B cell (primary cell): ENCODE measurements at regions not wholly inside any gene's neighbourhood (a gene's known extent, or its start where the extent isn't known, plus 50 kb on each side); places are given as distances from the start of the nearest gene placed in this dataset.

Experiments
- ATAC-seq: fragments of 200-7000 bp; cut with Tn5 transposase; one replicate; pipeline ENCODE4 v1.10.0; 2021; ENCODE audit warnings: low read depth, mild to moderate bottlenecking, moderate number of reproducible peaks, moderate library complexity
- CTCF ChIA-PET: fragments of 350-600 bp; sonication (Branson Sonifier 250); formaldehyde crosslinking; loops from one replicate; lab custom pipeline; 2021; ENCODE audit warnings: antibody characterized with exemption, inconsistent platforms; lab: Charles Lee
- POLR2A ChIA-PET: fragments of 350-600 bp; sonication (Branson Sonifier 250); formaldehyde crosslinking; loops from one replicate; lab custom pipeline; 2021; ENCODE audit warnings: antibody characterized with exemption; lab: Charles Lee
- DNase-seq: peaks from one replicate; pipeline ENCODE4 v3.0.0; 2013
- H2AFZ ChIP-seq: 2 replicates; pipeline ENCODE4 v1.6.1; 2012; ENCODE audit warnings: mild to moderate bottlenecking, low read depth, low read length; ENCODE audit not compliant: insufficient read depth, poor library complexity, severe bottlenecking
- H3K27ac ChIP-seq, 2 donors: 1 replicate in 1 of 2; 2 replicates in 1 of 2; pipeline ENCODE4 v1.5.1; 2012 to 2013; ENCODE audit warnings: low read length in 2 of 2, mild to moderate bottlenecking in 2 of 2, moderate library complexity in 1 of 2
- H3K27me3 ChIP-seq, 4 experiments: fragments of 200-600 bp in 1 of 4; sonication (generic) in 1 of 4; replicated peaks in 1 of 4; 1 replicate in 2 of 4; 2 replicates in 2 of 4; pipeline versions ENCODE4 v1.6.1 to v1.7.0; 2013 to 2016; ENCODE audit warnings: low read length in 3 of 4, mild to moderate bottlenecking in 2 of 4, mixed read lengths in 1 of 4, moderate library complexity in 1 of 4; ENCODE audit not compliant: insufficient read depth in 4 of 4, control insufficient read depth in 3 of 4; ENCODE audit errors: control extremely low read depth in 1 of 4
- H3K36me3 ChIP-seq, 2 experiments: replicated peaks in 1 of 2; 1 replicate in 1 of 2; 2 replicates in 1 of 2; pipeline versions ENCODE4 v1.6.1 to v1.7.1; 2013; ENCODE audit warnings: low read length in 1 of 2; ENCODE audit not compliant: insufficient read depth in 2 of 2, control insufficient read depth in 1 of 2; ENCODE audit errors: control extremely low read depth in 1 of 2, extremely low read depth in 1 of 2
- H3K4me1 ChIP-seq, 2 donors: fragments of 200-600 bp in 1 of 2; sonication (generic) in 1 of 2; 1 replicate in 1 of 2; 2 replicates in 1 of 2; pipeline versions ENCODE4 v1.5.1 to v1.6.1; 2013 to 2017; ENCODE audit warnings: low read length in 2 of 2; ENCODE audit not compliant: control insufficient read depth in 2 of 2, insufficient read depth in 2 of 2
- H3K4me2 ChIP-seq: replicated peaks from 2 replicates; pipeline ENCODE3; 2012; ENCODE audit warnings: mild to moderate bottlenecking, low read depth, low read length; ENCODE audit not compliant: poor library complexity, severe bottlenecking
- H3K4me3 ChIP-seq, 5 experiments: fragments of 200-600 bp in 1 of 5; sonication (generic) in 1 of 5; 1 replicate in 3 of 5; 2 replicates in 2 of 5; pipeline versions ENCODE4 v1.5.1 to v1.7.0; 2011 to 2016; ENCODE audit warnings: low read length in 4 of 5, mild to moderate bottlenecking in 4 of 5, low read depth in 2 of 5, control low read depth in 1 of 5, moderate library complexity in 1 of 5; ENCODE audit not compliant: insufficient read depth in 1 of 5; ENCODE audit errors: control extremely low read depth in 1 of 5, extremely low read depth in 1 of 5
- H3K79me2 ChIP-seq: fragments of 200-600 bp; sonication (generic); one replicate; pipeline ENCODE4 v1.6.0; 2016; ENCODE audit warnings: low read length; ENCODE audit not compliant: control insufficient read depth, insufficient read depth
- H3K9ac ChIP-seq: fragments of 200-600 bp; sonication (generic); 2 replicates; pipeline ENCODE4 v1.6.1; 2017; ENCODE audit warnings: mild to moderate bottlenecking, low read length, moderate library complexity
- H3K9me3 ChIP-seq, 3 donors: one replicate each; pipeline versions ENCODE4 v1.6.1 to v1.7.1; 2013; ENCODE audit warnings: low read length in 2 of 3; ENCODE audit not compliant: control insufficient read depth in 2 of 3, insufficient read depth in 1 of 3; ENCODE audit errors: control extremely low read depth in 1 of 3
- H4K20me1 ChIP-seq: 2 replicates; pipeline ENCODE4 v1.6.0; 2012; ENCODE audit warnings: mild to moderate bottlenecking, low read length; ENCODE audit not compliant: insufficient read depth, control insufficient read depth, poor library complexity, severe bottlenecking
- H3K27ac Mint-ChIP-seq: one replicate; pipeline ENCODE4 v1.8.0; 2021; ENCODE audit warnings: mixed read lengths
- H3K27me3 Mint-ChIP-seq: one replicate; pipeline ENCODE4 v1.8.0; 2021; ENCODE audit warnings: mixed read lengths
- H3K4me1 Mint-ChIP-seq: one replicate; pipeline ENCODE4 v1.8.0; 2021; ENCODE audit warnings: mixed read lengths
- H3K4me3 Mint-ChIP-seq: one replicate; pipeline ENCODE4 v1.8.0; 2021; ENCODE audit warnings: mixed read lengths
- H3K9me3 Mint-ChIP-seq: one replicate; pipeline ENCODE4 v1.8.0; 2022; ENCODE audit warnings: mixed read lengths; ENCODE audit not compliant: insufficient read depth
- CTCF ChIP-seq: fragments of 200-600 bp; IDR thresholded peaks from one replicate; pipeline ENCODE4 v1.8.0; 2022; ENCODE audit warnings: antibody characterized with exemption, mild to moderate bottlenecking
- EZH2 ChIP-seq: IDR thresholded peaks from 2 replicates; pipeline ENCODE4 v1.6.1; 2012; ENCODE audit warnings: borderline replicate concordance, low read depth, mild to moderate bottlenecking, moderate library complexity, low read length; ENCODE audit not compliant: insufficient read depth, poor library complexity, severe bottlenecking
- WGBS: methylation state at CpG from one replicate; pipeline ENCODE4 v1.1.5; 2013; ENCODE audit warnings: missing lambda C conversion rate; ENCODE audit not compliant: insufficient coverage; 5-methylcytosine and 5-hydroxymethylcytosine counted together
- intact Hi-C: fragments of 100-400 bp; cut with micrococcal nuclease; formaldehyde crosslinking; loops from one replicate; pipeline ENCODE4 v1.10.0; 2022

- Histone ChIP-seq H3K27ac (no peak overlapping the region), H3K36me3 (no peaks in the 10 kb centered on the region), H3K9ac (no peak overlapping the region), H3K4me1 (no peaks in the 10 kb centered on the region), H3K9me3 (peaks cover 1 to 7% (median 4%) of the 10 kb centered on the region in 3 donors), H3K4me2 (no peak overlapping the region), H3K4me3 (no peak overlapping the region), H3K27me3 (no peaks in the 10 kb centered on the region), H2AFZ (no peak overlapping the region), H4K20me1 (no peaks in the 10 kb centered on the region), H3K79me2 (no peaks in the 10 kb centered on the region)
- intact Hi-C loops: no loop called here
- 100% methylated on average over 1 of the region's 1 CpG for WGBS
- TF ChIP-seq EZH2 (no peak), CTCF (no peak)
- no peak for ATAC-seq
- ChIA-PET CTCF (no interaction called here), POLR2A (no interaction called here)
- H3K9me3 Mint-ChIP-seq: peaks cover 11% of the 10 kb centered on the region
- no peaks in the 10 kb centered on the region for H3K27me3 Mint-ChIP-seq
- H3K4me1 Mint-ChIP-seq: no peaks in the 10 kb centered on the region
- DNase-seq: no peak
- no peak overlapping the region for H3K27ac Mint-ChIP-seq
- no peak overlapping the region for H3K4me3 Mint-ChIP-seq
Measured at GRCh38 chr10:21195252-21195651, 298.1 kb upstream of the NEBL start.

- Mint-ChIP-seq H3K9me3 (peaks cover 11% of the 10 kb centered on the region), H3K27ac (no peak overlapping the region), H3K4me1 (no peaks in the 10 kb centered on the region), H3K27me3 (no peaks in the 10 kb centered on the region), H3K4me3 (no peak overlapping the region)
- H2AFZ ChIP-seq: no peak overlapping the region
- POLR2A ChIA-PET: no interaction called here
- H3K4me3 ChIP-seq: no peak overlapping the region
- no peaks in the 10 kb centered on the region for H3K27me3 ChIP-seq
- ATAC-seq (no peak), DNase-seq (no peak)
- H3K36me3 ChIP-seq: no peaks in the 10 kb centered on the region
- no peaks in the 10 kb centered on the region for H4K20me1 ChIP-seq
- H3K9ac ChIP-seq: no peak overlapping the region
- WGBS: 0% methylated on average over 1 of the region's 5 CpGs
- TF ChIP-seq EZH2 (no peak), CTCF (no peak)
- CTCF ChIA-PET: no interaction called here
- H3K79me2 ChIP-seq: no peaks in the 10 kb centered on the region
- H3K27ac ChIP-seq: no peak overlapping the region
- H3K4me2 ChIP-seq: no peak overlapping the region
- H3K4me1 ChIP-seq: no peaks in the 10 kb centered on the region
- intact Hi-C loops: no loop called here
- peaks cover 1 to 4% (median 3%) of the 10 kb centered on the region in 3 donors for H3K9me3 ChIP-seq
Measured at GRCh38 chr10:21194510-21194993, 297.4 kb upstream of the NEBL start.
